Caco-2 (cell line): ENCODE measurements at regions not wholly inside any gene's neighbourhood (a gene's known extent, or its start where the extent isn't known, plus 50 kb on each side); places are given as distances from the start of the nearest gene placed in this dataset.

Source experiments
- BruUV-seq: library from RNA; stranded (reverse); fragments of 400-500 nt; replicated peaks from 2 replicates; lab custom pipeline; 2021; lab: Mats Ljungman, UMichigan
- CTCF ChIA-PET: fragments of 300-600 bp; sonication (Branson Sonifier 250); formaldehyde crosslinking; loops from one replicate; lab custom pipeline; 2022; ENCODE audit warnings: antibody characterized with exemption; lab: Charles Lee
- POLR2A ChIA-PET: fragments of 300-600 bp; sonication (Branson Sonifier 250); formaldehyde crosslinking; loops from one replicate; lab custom pipeline; 2022; ENCODE audit warnings: antibody characterized with exemption; lab: Charles Lee
- DNase-seq, 2 experiments: peaks; one replicate each; pipeline versions ENCODE4 v3.0.0 to v3.0.0-alpha.2; 2020 to 2022
- H3K27me3 ChIP-seq: replicated peaks from 2 replicates; pipeline ENCODE4 v1.6.0; 2011; ENCODE audit warnings: low read length; ENCODE audit not compliant: control insufficient read depth, insufficient read depth
- H3K36me3 ChIP-seq: 2 replicates; pipeline ENCODE4 v1.5.1; 2011; ENCODE audit warnings: low read length; ENCODE audit not compliant: control insufficient read depth, insufficient read depth
- H3K4me1 ChIP-seq: fragments of 250-450 bp; sonication (Bioruptor Pico); 2 replicates; pipeline ENCODE4 v1.5.1; 2020; ENCODE audit warnings: mild to moderate bottlenecking
- H3K4me3 ChIP-seq: 2 replicates; pipeline ENCODE4 v1.5.1; 2011; ENCODE audit warnings: low read depth, mild to moderate bottlenecking, control low read depth, low read length
- H3K9me3 ChIP-seq: fragments of 250-450 bp; sonication (Bioruptor Pico); 2 replicates; pipeline ENCODE4 v1.5.1; 2020; ENCODE audit warnings: mild to moderate bottlenecking, moderate library complexity
- H3K27ac Mint-ChIP-seq: one replicate; pipeline ENCODE4 v1.8.0; 2022; ENCODE audit warnings: mixed read lengths; ENCODE audit not compliant: unreplicated experiment
- H3K27me3 Mint-ChIP-seq: one replicate; pipeline ENCODE4 v1.8.0; 2022; ENCODE audit warnings: mixed read lengths; ENCODE audit not compliant: insufficient read depth, unreplicated experiment
- H3K36me3 Mint-ChIP-seq: one replicate; pipeline ENCODE4 v1.8.0; 2022; ENCODE audit warnings: mild to moderate bottlenecking, mixed read lengths; ENCODE audit not compliant: insufficient read depth, unreplicated experiment
- H3K4me1 Mint-ChIP-seq: one replicate; pipeline ENCODE4 v1.8.0; 2022; ENCODE audit warnings: low read depth, mixed read lengths; ENCODE audit not compliant: unreplicated experiment
- H3K4me3 Mint-ChIP-seq: one replicate; pipeline ENCODE4 v1.8.0; 2022; ENCODE audit warnings: mild to moderate bottlenecking, moderate library complexity, mixed read lengths; ENCODE audit not compliant: unreplicated experiment
- H3K9me3 Mint-ChIP-seq: one replicate; pipeline ENCODE4 v1.8.0; 2022; ENCODE audit warnings: mixed read lengths; ENCODE audit not compliant: unreplicated experiment
- intact Hi-C: fragments of 100-400 bp; cut with micrococcal nuclease; formaldehyde crosslinking; loops from one replicate; pipeline ENCODE4 v1.10.0; 2022; ENCODE audit not compliant: unreplicated experiment
- TF ChIP-seq, protein P1 (sequence below), 2 experiments: fragments of 200-600 bp in 1 of 2; IDR thresholded peaks; 1 replicate in 1 of 2; 2 replicates in 1 of 2; pipeline versions ENCODE4 v1.5.1 to v1.8.0; 2011 to 2022; ENCODE audit warnings: antibody characterized with exemption in 1 of 2, control low read depth in 1 of 2, inconsistent platforms in 1 of 2, low read depth in 1 of 2, low read length in 1 of 2, mild to moderate bottlenecking in 1 of 2, moderate library complexity in 1 of 2; ENCODE audit not compliant: insufficient read depth in 1 of 2, severe bottlenecking in 1 of 2, unreplicated experiment in 1 of 2

DNA sequence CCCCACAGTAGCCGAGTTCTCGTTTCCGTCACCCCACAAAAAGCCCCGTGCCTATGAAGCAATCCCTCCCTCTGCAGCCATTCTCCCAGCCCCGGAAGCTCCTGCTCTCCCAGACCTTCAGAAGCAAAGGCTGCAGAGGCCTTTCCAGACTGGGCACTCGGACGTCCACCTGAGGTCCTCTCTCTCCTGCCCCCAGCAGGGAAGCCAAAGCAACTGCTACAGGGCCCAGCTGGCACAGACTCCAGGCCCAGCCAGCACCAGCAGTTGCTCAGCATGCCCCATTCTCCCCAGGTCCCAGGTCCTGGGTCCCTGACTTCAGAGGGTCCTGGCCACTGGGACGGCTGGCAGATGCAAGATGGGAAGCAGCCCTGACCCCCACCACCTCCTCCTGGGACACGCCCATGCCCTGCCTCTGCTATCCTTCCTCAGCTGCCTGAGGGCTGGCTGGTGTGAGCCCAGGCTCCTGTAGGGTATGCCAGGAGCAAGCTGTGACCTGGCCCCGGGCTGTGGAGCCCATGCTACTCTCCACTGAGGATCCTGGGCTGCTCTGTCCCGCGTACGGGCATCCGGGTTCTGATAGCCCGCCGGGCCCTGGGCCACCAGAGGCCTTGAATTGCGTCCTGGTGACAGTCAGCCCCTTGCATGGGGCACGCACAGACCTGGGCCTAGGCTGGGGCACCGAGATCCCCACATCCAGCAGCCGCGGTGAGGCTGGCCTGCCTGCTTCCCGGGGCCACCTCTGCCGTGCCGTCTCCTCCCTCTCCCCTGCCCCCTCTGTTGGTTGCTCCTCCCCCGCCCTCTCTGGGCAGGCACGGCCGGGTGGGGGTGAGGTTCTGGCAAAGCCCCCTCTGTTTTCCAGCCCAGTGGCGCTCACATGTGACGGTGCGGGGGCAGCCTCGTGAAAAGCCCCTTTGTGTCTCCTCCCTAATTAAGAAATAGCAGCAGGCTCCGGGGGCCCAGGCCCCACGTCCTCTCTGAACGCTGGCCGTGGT lies 1310.3 kb downstream of the BRD1 start:
- no peak overlapping the region for H3K4me3 Mint-ChIP-seq
- H3K27me3 ChIP-seq = no peaks in the 10 kb centered on the region
- H3K36me3 ChIP-seq = no peaks in the 10 kb centered on the region
- TF ChIP-seq, protein P1, sequence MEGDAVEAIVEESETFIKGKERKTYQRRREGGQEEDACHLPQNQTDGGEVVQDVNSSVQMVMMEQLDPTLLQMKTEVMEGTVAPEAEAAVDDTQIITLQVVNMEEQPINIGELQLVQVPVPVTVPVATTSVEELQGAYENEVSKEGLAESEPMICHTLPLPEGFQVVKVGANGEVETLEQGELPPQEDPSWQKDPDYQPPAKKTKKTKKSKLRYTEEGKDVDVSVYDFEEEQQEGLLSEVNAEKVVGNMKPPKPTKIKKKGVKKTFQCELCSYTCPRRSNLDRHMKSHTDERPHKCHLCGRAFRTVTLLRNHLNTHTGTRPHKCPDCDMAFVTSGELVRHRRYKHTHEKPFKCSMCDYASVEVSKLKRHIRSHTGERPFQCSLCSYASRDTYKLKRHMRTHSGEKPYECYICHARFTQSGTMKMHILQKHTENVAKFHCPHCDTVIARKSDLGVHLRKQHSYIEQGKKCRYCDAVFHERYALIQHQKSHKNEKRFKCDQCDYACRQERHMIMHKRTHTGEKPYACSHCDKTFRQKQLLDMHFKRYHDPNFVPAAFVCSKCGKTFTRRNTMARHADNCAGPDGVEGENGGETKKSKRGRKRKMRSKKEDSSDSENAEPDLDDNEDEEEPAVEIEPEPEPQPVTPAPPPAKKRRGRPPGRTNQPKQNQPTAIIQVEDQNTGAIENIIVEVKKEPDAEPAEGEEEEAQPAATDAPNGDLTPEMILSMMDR (IDR thresholded peaks at IDR 0.05; ENCODE audit: insufficient read depth in 1 of 2, low read depth in 1 of 2, low read length in 1 of 2, severe bottlenecking in 1 of 2, unreplicated experiment in 1 of 2) = no peak
- H3K27ac Mint-ChIP-seq = no peak overlapping the region
- H3K9me3 ChIP-seq = no peaks in the 10 kb centered on the region
- H3K27me3 Mint-ChIP-seq = peaks cover 8% of the 10 kb centered on the region
- H3K4me1 Mint-ChIP-seq = no peaks in the 10 kb centered on the region
- no TSS peak for BruUV-seq
- H3K4me3 ChIP-seq = no peak overlapping the region
- H3K9me3 Mint-ChIP-seq = no peaks in the 10 kb centered on the region
- intact Hi-C loops = no loop called here
- H3K4me1 ChIP-seq = no peaks in the 10 kb centered on the region
- CTCF ChIA-PET = interaction anchor here (0.6 kb wide), 1 partner anchor 74 kb away, joined by 3 read pairs; no protein-coding TSS in a partner anchor
- POLR2A ChIA-PET = no interaction called here
- peaks cover 6% of the 10 kb centered on the region for H3K36me3 Mint-ChIP-seq
- DNase-seq = no peak

DNA sequence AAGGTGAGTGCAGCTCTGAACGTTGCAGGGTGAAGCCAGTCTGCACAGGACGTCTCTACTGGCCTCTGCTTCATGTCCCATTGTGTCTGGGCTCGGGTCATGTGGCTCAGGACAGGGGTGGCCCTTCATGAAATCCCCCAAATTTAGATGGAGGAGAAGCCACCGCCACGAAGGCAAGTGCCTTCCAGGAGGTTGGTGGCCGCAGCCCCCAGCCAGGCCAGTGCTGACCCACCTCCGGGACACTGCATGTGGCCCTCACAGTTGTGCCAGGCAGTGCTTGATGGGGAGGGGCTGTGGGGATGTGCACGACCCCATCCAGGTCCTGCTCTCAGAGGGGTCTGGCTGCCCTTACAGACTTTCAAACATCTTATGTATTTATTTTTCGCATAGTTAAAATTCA lies 1311.1 kb downstream of the BRD1 start:
- Mint-ChIP-seq H3K27me3 (peaks cover 11% of the 10 kb centered on the region), H3K9me3 (no peaks in the 10 kb centered on the region), H3K4me3 (no peak overlapping the region), H3K4me1 (no peaks in the 10 kb centered on the region), H3K27ac (no peak overlapping the region), H3K36me3 (peaks cover 6% of the 10 kb centered on the region)
- no peaks in the 10 kb centered on the region for H3K9me3 ChIP-seq
- TF ChIP-seq, protein P1 (IDR thresholded peaks at IDR 0.05; ENCODE audit: insufficient read depth in 1 of 2, low read depth in 1 of 2, low read length in 1 of 2, severe bottlenecking in 1 of 2, unreplicated experiment in 1 of 2) = no peak
- ChIA-PET POLR2A (no interaction called here), CTCF (interaction anchor here (0.6 kb wide), 1 partner anchor 74 kb away, joined by 3 read pairs; no protein-coding TSS in a partner anchor)
- BruUV-seq = no TSS peak
- no peaks in the 10 kb centered on the region for H3K4me1 ChIP-seq
- H3K27me3 ChIP-seq = no peaks in the 10 kb centered on the region
- H3K4me3 ChIP-seq = no peak overlapping the region
- DNase-seq = no peak
- intact Hi-C loops = no loop called here
- H3K36me3 ChIP-seq = no peaks in the 10 kb centered on the region

DNA sequence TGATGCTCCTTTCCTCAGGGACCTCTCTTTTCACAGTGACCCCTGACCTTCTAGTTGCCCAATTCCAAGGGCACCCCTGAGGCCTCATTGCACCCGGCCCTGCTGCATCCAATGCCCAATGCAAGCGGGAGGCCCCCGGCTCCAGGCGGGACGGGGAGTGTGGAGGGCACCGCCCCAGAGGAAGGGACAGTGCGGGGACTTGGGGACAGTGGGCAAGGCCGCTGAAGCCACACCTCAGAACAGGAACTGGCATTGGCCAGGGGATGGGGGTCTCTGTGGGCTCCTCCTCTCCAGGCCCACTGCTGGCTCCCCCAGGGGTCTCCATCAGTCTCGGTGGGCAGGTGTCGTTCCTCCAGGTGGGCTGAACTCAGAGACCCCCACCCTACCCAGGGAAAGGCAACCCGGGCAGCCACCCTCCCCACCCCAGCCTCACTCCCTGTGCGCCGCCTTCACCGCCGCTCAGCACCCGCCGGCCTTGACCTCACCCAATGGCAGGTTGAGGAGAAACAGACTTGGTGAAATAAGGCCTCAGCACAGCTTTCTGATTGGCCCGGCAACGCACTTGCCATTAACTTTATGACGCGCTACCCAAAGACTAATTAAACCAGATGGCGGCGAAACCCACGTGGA lies 1312.0 kb downstream of the BRD1 start:
- Mint-ChIP-seq H3K4me3 (no peak overlapping the region), H3K27ac (no peak overlapping the region), H3K36me3 (peaks cover 6% of the 10 kb centered on the region), H3K4me1 (no peaks in the 10 kb centered on the region), H3K9me3 (no peaks in the 10 kb centered on the region), H3K27me3 (peaks cover 7% of the 10 kb centered on the region)
- Histone ChIP-seq H3K4me3 (no peak overlapping the region), H3K36me3 (no peaks in the 10 kb centered on the region), H3K27me3 (no peaks in the 10 kb centered on the region), H3K4me1 (no peaks in the 10 kb centered on the region), H3K9me3 (no peaks in the 10 kb centered on the region)
- no peak for DNase-seq
- POLR2A ChIA-PET = no interaction called here
- BruUV-seq = no TSS peak
- TF ChIP-seq, protein P1 (IDR thresholded peaks at IDR 0.05; ENCODE audit: insufficient read depth in 1 of 2, low read depth in 1 of 2, low read length in 1 of 2, severe bottlenecking in 1 of 2, unreplicated experiment in 1 of 2) = no peak
- CTCF ChIA-PET = no interaction called here
- intact Hi-C loops = no loop called here
